ENCODE measurements at regions not wholly inside any gene's neighbourhood (a gene's known extent, or its start where the extent isn't known, plus 50 kb on each side); places are given as distances from the start of the nearest gene placed in this dataset.

GRCh38 chr1:239829535-239829934 is 262.1 kb upstream of the FMN2 start:
- no peak overlapping the region for H3K27ac ChIP-seq
- TF ChIP-seq FOXP2 (optimal IDR thresholded peaks at IDR 0.05; ENCODE audit: control extremely low read depth, extremely low read length, insufficient read depth): no peak
- no peak for TF ChIP-seq EZH2 (IDR thresholded peaks at IDR 0.05)
- no peak for TF ChIP-seq POLR2AphosphoS5 (IDR thresholded peaks at IDR 0.05; ENCODE audit: borderline replicate concordance, low read depth, low read length)
- no peak overlapping the region for H3K9ac ChIP-seq (ENCODE audit: insufficient read length)
- no peak for DNase-seq (ENCODE audit: low read depth, low spot score)
- H3K4me3 ChIP-seq: no peak overlapping the region
- no peaks in the 10 kb centered on the region for H3K9me3 ChIP-seq (ENCODE audit: low read depth, low read length)
- H3K36me3 ChIP-seq (ENCODE audit: insufficient read depth, low read length): no peaks in the 10 kb centered on the region

GRCh38 chr1:239831577-239832355 is 259.9 kb upstream of the FMN2 start:
- no peak overlapping the region for H3K27ac ChIP-seq
- no peak overlapping the region for H3K4me3 ChIP-seq
- no peak for DNase-seq (ENCODE audit: low read depth, low spot score)
- no peak for TF ChIP-seq POLR2AphosphoS5 (IDR thresholded peaks at IDR 0.05; ENCODE audit: borderline replicate concordance, low read depth, low read length)
- TF ChIP-seq FOXP2 (optimal IDR thresholded peaks at IDR 0.05; ENCODE audit: control extremely low read depth, extremely low read length, insufficient read depth): no peak
- no peak for TF ChIP-seq EZH2 (IDR thresholded peaks at IDR 0.05)
- H3K9me3 ChIP-seq (ENCODE audit: low read depth, low read length): no peaks in the 10 kb centered on the region
- H3K36me3 ChIP-seq (ENCODE audit: insufficient read depth, low read length): no peaks in the 10 kb centered on the region
- H3K9ac ChIP-seq (ENCODE audit: insufficient read length): no peak overlapping the region

GRCh38 chr1:239833723-239834122 is 258.0 kb upstream of the FMN2 start:
- H3K27ac ChIP-seq: no peak overlapping the region
- no peak overlapping the region for H3K9ac ChIP-seq (ENCODE audit: insufficient read length)
- H3K36me3 ChIP-seq (ENCODE audit: insufficient read depth, low read length): no peaks in the 10 kb centered on the region
- H3K4me3 ChIP-seq: no peak overlapping the region
- no peak for TF ChIP-seq EZH2 (IDR thresholded peaks at IDR 0.05)
- no peak for TF ChIP-seq FOXP2 (optimal IDR thresholded peaks at IDR 0.05; ENCODE audit: control extremely low read depth, extremely low read length, insufficient read depth)
- TF ChIP-seq POLR2AphosphoS5 (IDR thresholded peaks at IDR 0.05; ENCODE audit: borderline replicate concordance, low read depth, low read length): no peak
- H3K9me3 ChIP-seq (ENCODE audit: low read depth, low read length): no peaks in the 10 kb centered on the region
- no peak for DNase-seq (ENCODE audit: low read depth, low spot score)

GRCh38 chr1:239835946-239836440 is 255.7 kb upstream of the FMN2 start:
- Histone ChIP-seq H3K4me3 (no peak overlapping the region), H3K9me3 (ENCODE audit: low read depth, low read length) (no peaks in the 10 kb centered on the region), H3K27ac (no peak overlapping the region), H3K9ac (ENCODE audit: insufficient read length) (no peak overlapping the region), H3K36me3 (ENCODE audit: insufficient read depth, low read length) (no peaks in the 10 kb centered on the region)
- no peak for DNase-seq (ENCODE audit: low read depth, low spot score)
- no peak for TF ChIP-seq EZH2 (IDR thresholded peaks at IDR 0.05)
- no peak for TF ChIP-seq FOXP2 (optimal IDR thresholded peaks at IDR 0.05; ENCODE audit: control extremely low read depth, extremely low read length, insufficient read depth)
- no peak for TF ChIP-seq POLR2AphosphoS5 (IDR thresholded peaks at IDR 0.05; ENCODE audit: borderline replicate concordance, low read depth, low read length)

- TF ChIP-seq EZH2 (IDR thresholded peaks at IDR 0.05) (no peak), POLR2AphosphoS5 (IDR thresholded peaks at IDR 0.05; ENCODE audit: borderline replicate concordance, low read depth, low read length) (no peak), FOXP2 (optimal IDR thresholded peaks at IDR 0.05; ENCODE audit: control extremely low read depth, extremely low read length, insufficient read depth) (no peak)
- no peaks in the 10 kb centered on the region for H3K9me3 ChIP-seq (ENCODE audit: low read depth, low read length)
- DNase-seq (ENCODE audit: low read depth, low spot score): no peak
- H3K27ac ChIP-seq: no peak overlapping the region
- no peak overlapping the region for H3K4me3 ChIP-seq
- no peak overlapping the region for H3K9ac ChIP-seq (ENCODE audit: insufficient read length)
- H3K36me3 ChIP-seq (ENCODE audit: insufficient read depth, low read length): no peaks in the 10 kb centered on the region
These were observed 251.3 kb upstream of the FMN2 start for GRCh38 chr1:239840336-239840735.

GRCh38 chr1:239840790-239841189 is 250.9 kb upstream of the FMN2 start:
- no peak overlapping the region for H3K27ac ChIP-seq
- H3K36me3 ChIP-seq (ENCODE audit: insufficient read depth, low read length): no peaks in the 10 kb centered on the region
- TF ChIP-seq POLR2AphosphoS5 (IDR thresholded peaks at IDR 0.05; ENCODE audit: borderline replicate concordance, low read depth, low read length) (no peak), FOXP2 (optimal IDR thresholded peaks at IDR 0.05; ENCODE audit: control extremely low read depth, extremely low read length, insufficient read depth) (no peak), EZH2 (IDR thresholded peaks at IDR 0.05) (no peak)
- H3K9me3 ChIP-seq (ENCODE audit: low read depth, low read length): no peaks in the 10 kb centered on the region
- no peak overlapping the region for H3K9ac ChIP-seq (ENCODE audit: insufficient read length)
- no peak for DNase-seq (ENCODE audit: low read depth, low spot score)
- no peak overlapping the region for H3K4me3 ChIP-seq

GRCh38 chr1:239841631-239842030 is 250.1 kb upstream of the FMN2 start:
- no peak overlapping the region for H3K4me3 ChIP-seq
- no peak overlapping the region for H3K9ac ChIP-seq (ENCODE audit: insufficient read length)
- H3K36me3 ChIP-seq (ENCODE audit: insufficient read depth, low read length): no peaks in the 10 kb centered on the region
- TF ChIP-seq EZH2 (IDR thresholded peaks at IDR 0.05) (no peak), FOXP2 (optimal IDR thresholded peaks at IDR 0.05; ENCODE audit: control extremely low read depth, extremely low read length, insufficient read depth) (no peak), POLR2AphosphoS5 (IDR thresholded peaks at IDR 0.05; ENCODE audit: borderline replicate concordance, low read depth, low read length) (no peak)
- no peak overlapping the region for H3K27ac ChIP-seq
- no peak for DNase-seq (ENCODE audit: low read depth, low spot score)
- H3K9me3 ChIP-seq (ENCODE audit: low read depth, low read length): no peaks in the 10 kb centered on the region

- H3K9me3 ChIP-seq (ENCODE audit: low read depth, low read length): no peaks in the 10 kb centered on the region
- H3K4me3 ChIP-seq: no peak overlapping the region
- TF ChIP-seq FOXP2 (optimal IDR thresholded peaks at IDR 0.05; ENCODE audit: control extremely low read depth, extremely low read length, insufficient read depth) (no peak), EZH2 (IDR thresholded peaks at IDR 0.05) (no peak), POLR2AphosphoS5 (IDR thresholded peaks at IDR 0.05; ENCODE audit: borderline replicate concordance, low read depth, low read length) (no peak)
- H3K27ac ChIP-seq: no peak overlapping the region
- DNase-seq (ENCODE audit: low read depth, low spot score): no peak
- H3K36me3 ChIP-seq (ENCODE audit: insufficient read depth, low read length): no peaks in the 10 kb centered on the region
- H3K9ac ChIP-seq (ENCODE audit: insufficient read length): no peak overlapping the region
These were observed 248.1 kb upstream of the FMN2 start for GRCh38 chr1:239843541-239843940.

Measured in SK-N-MC (cell line).